IMR-90 (cell line): ENCODE measurements at regions not wholly inside any gene's neighbourhood (a gene's known extent, or its start where the extent isn't known, plus 50 kb on each side); places are given as distances from the start of the nearest gene placed in this dataset.
"Not testable (repeated sequence)": the region's sequence is repeated elsewhere in the genome, so short reads cannot be mapped to it uniquely, and the experiment has no call there.

Source experiments
- ATAC-seq: fragments of 200-7000 bp; cut with Tn5 transposase; 2 replicates; pipeline ENCODE4 v1.9.1; 2020; ENCODE audit warnings: low read depth, mild to moderate bottlenecking, moderate library complexity
- BruUV-seq: library from RNA; stranded (reverse); fragments of 400-500 nt; replicated peaks from 2 replicates; lab custom pipeline; 2021; lab: Mats Ljungman, UMichigan
- CTCF ChIA-PET: fragments of 300-600 bp; formaldehyde crosslinking; extraction: SDS; loops from one replicate; lab custom pipeline; 2021; ENCODE audit warnings: antibody characterized with exemption; lab: Yijun Ruan, JAX
- POLR2A ChIA-PET: fragments of 300-600 bp; sonication (Branson Sonifier 250); formaldehyde crosslinking; loops from one replicate; lab custom pipeline; 2022; ENCODE audit warnings: antibody characterized with exemption; ENCODE audit not compliant: unreplicated experiment; lab: Charles Lee
- DNase-seq: peaks from one replicate; pipeline ENCODE4 v3.0.0; 2013
- H2AFZ ChIP-seq: replicated peaks from 2 replicates; pipeline ENCODE3; 2013; ENCODE audit warnings: low read length, mild to moderate bottlenecking; ENCODE audit not compliant: poor library complexity
- H2AK5ac ChIP-seq: 2 replicates; pipeline ENCODE4 v1.6.1; 2013; ENCODE audit warnings: low read depth, low read length, inconsistent platforms
- H2AK9ac ChIP-seq: replicated peaks from 2 replicates; pipeline ENCODE3; 2013; ENCODE audit warnings: mild to moderate bottlenecking, low read depth, low read length, moderate library complexity; ENCODE audit not compliant: poor library complexity
- H2BK120ac ChIP-seq: 2 replicates; pipeline ENCODE4 v1.6.1; 2013; ENCODE audit warnings: low read depth, low read length, inconsistent platforms
- H2BK15ac ChIP-seq: 3 replicates; pipeline ENCODE4 v1.6.1; 2013; ENCODE audit warnings: low read depth, low read length, inconsistent platforms
- H2BK20ac ChIP-seq: 2 replicates; pipeline ENCODE4 v1.6.1; 2013; ENCODE audit warnings: low read depth, mild to moderate bottlenecking, inconsistent platforms, low read length, moderate library complexity
- H2BK5ac ChIP-seq: 2 replicates; pipeline ENCODE4 v1.6.1; 2013; ENCODE audit warnings: mild to moderate bottlenecking, low read depth, low read length, inconsistent platforms; ENCODE audit not compliant: poor library complexity, severe bottlenecking
- H3K14ac ChIP-seq: replicated peaks from 2 replicates; pipeline ENCODE4 v1.6.1; 2013; ENCODE audit warnings: low read depth, low read length, inconsistent platforms
- H3K18ac ChIP-seq: 2 replicates; pipeline ENCODE4 v1.6.1; 2013; ENCODE audit warnings: low read depth, low read length, control low read depth
- H3K23ac ChIP-seq: 2 replicates; pipeline ENCODE4 v1.6.1; 2013; ENCODE audit warnings: low read depth, low read length, inconsistent platforms
- H3K27ac ChIP-seq: 2 replicates; pipeline ENCODE4 v1.5.1; 2013; ENCODE audit warnings: mild to moderate bottlenecking, control low read depth, low read length; ENCODE audit not compliant: insufficient read depth
- H3K27me3 ChIP-seq: 2 replicates; pipeline ENCODE4 v1.6.1; 2013; ENCODE audit warnings: low read length; ENCODE audit not compliant: control insufficient read depth, insufficient read depth
- H3K36me3 ChIP-seq: 2 replicates; pipeline ENCODE4 v1.6.1; 2013; ENCODE audit warnings: low read length, mixed read lengths; ENCODE audit not compliant: control insufficient read depth, insufficient read depth
- H3K4ac ChIP-seq: 2 replicates; pipeline ENCODE4 v1.6.1; 2013; ENCODE audit warnings: low read depth, low read length, inconsistent platforms
- H3K4me1 ChIP-seq: 2 replicates; pipeline ENCODE4 v1.6.1; 2013; ENCODE audit warnings: low read length, mixed read lengths; ENCODE audit not compliant: control insufficient read depth, insufficient read depth
- H3K4me2 ChIP-seq: 2 replicates; pipeline ENCODE4 v1.6.1; 2013; ENCODE audit warnings: low read depth, mild to moderate bottlenecking, control low read depth, low read length, moderate library complexity
- H3K4me3 ChIP-seq: 2 replicates; pipeline ENCODE4 v1.5.1; 2013; ENCODE audit warnings: low read depth, mild to moderate bottlenecking, control low read depth, low read length, moderate library complexity; ENCODE audit not compliant: insufficient read depth
- H3K56ac ChIP-seq: 2 replicates; pipeline ENCODE4 v1.6.1; 2013; ENCODE audit warnings: low read length, inconsistent platforms; ENCODE audit not compliant: insufficient read depth; ENCODE audit errors: extremely low read depth
- H3K79me1 ChIP-seq, 2 experiments: 2 replicates each; pipeline ENCODE4 v1.6.1; 2013; ENCODE audit warnings: low read length in 2 of 2, inconsistent platforms in 1 of 2, low read depth in 1 of 2
- H3K9ac ChIP-seq: 2 replicates; pipeline ENCODE4 v1.6.1; 2013; ENCODE audit warnings: low read depth, low read length, control low read depth
- H3K9me1 ChIP-seq: 2 replicates; pipeline ENCODE4 v1.6.1; 2013; ENCODE audit warnings: low read length, inconsistent platforms; ENCODE audit not compliant: insufficient read depth
- H3K9me3 ChIP-seq: 2 replicates; pipeline ENCODE4 v1.6.1; 2013; ENCODE audit warnings: low read length; ENCODE audit not compliant: control insufficient read depth, insufficient read depth
- H4K20me1 ChIP-seq: 2 replicates; pipeline ENCODE4 v1.6.1; 2013; ENCODE audit warnings: low read length, inconsistent platforms; ENCODE audit not compliant: insufficient read depth
- H4K5ac ChIP-seq: 2 replicates; pipeline ENCODE4 v1.6.1; 2013; ENCODE audit warnings: mild to moderate bottlenecking, low read depth, low read length, control low read depth
- H4K8ac ChIP-seq, 2 experiments: 2 replicates each; pipeline ENCODE4 v1.6.1; 2013; ENCODE audit warnings: low read depth in 2 of 2, low read length in 2 of 2, control low read depth in 1 of 2, inconsistent platforms in 1 of 2
- H4K91ac ChIP-seq: 2 replicates; pipeline ENCODE4 v1.6.1; 2013; ENCODE audit warnings: low read depth, low read length, inconsistent platforms; ENCODE audit not compliant: insufficient read depth
- WGBS, 2 experiments: methylation state at CpG; one replicate each; pipeline versions ENCODE4 v1.1.5 to v1.1.7; 2013; ENCODE audit warnings: missing lambda C conversion rate in 2 of 2; ENCODE audit not compliant: insufficient read length in 1 of 2; ENCODE audit errors: extremely low coverage in 2 of 2; 5-methylcytosine and 5-hydroxymethylcytosine counted together
- dilution Hi-C: fragments of 300-500 bp; cut with HindIII; formaldehyde crosslinking; loops from one replicate; pipeline ENCODE4 v1.14.3; 2018; ENCODE audit warnings: low sequenced_read_pairs; ENCODE audit not compliant: unreplicated experiment
- in situ Hi-C: fragments of 300-500 bp; cut with MboI; formaldehyde crosslinking; loops from 3 replicates; pipeline ENCODE4 v1.14.3; 2019; ENCODE audit warnings: low sequenced_read_pairs, inconsistent platforms, mixed read lengths
- intact Hi-C: fragments of 100-400 bp; cut with micrococcal nuclease; formaldehyde crosslinking; loops from 2 replicates; pipeline ENCODE4 v1.10.0; 2022

DNA sequence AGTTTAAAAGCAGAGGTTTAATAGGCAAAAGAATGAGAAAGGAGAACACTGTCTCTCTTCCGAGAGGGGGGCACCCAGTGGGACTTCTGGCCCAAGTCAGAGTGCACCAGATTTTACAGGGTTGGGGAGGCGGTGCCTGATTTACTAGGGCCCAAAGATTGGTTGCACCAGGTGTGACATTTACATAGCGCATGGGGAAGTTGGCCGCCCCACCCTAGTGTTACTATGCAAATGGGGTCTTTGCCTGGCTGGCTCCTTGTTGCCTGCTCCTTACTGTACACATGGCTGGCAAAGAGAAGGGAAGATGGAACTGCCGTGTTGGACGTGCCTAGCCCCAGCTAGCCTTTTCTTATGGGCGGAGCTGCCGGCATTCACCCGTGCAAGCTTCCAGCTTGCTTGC is 118.8 kb downstream of the NPIPA8 start:
- intact Hi-C loops, H3K23ac ChIP-seq, H2BK15ac ChIP-seq, H2AFZ ChIP-seq, H3K9me3 ChIP-seq, H3K27ac ChIP-seq, H3K4me3 ChIP-seq, H2AK5ac ChIP-seq, H2BK20ac ChIP-seq, H3K4me1 ChIP-seq, CTCF ChIA-PET, H4K5ac ChIP-seq, H2AK9ac ChIP-seq, H3K18ac ChIP-seq, H2BK5ac ChIP-seq, H3K4me2 ChIP-seq, H3K9ac ChIP-seq, H3K79me1 ChIP-seq, H3K4ac ChIP-seq, H3K36me3 ChIP-seq, ATAC-seq, H3K9me1 ChIP-seq, H2BK120ac ChIP-seq, dilution Hi-C loops, H3K27me3 ChIP-seq, H3K56ac ChIP-seq, in situ Hi-C loops, H4K91ac ChIP-seq, POLR2A ChIA-PET, H4K8ac ChIP-seq, H4K20me1 ChIP-seq, DNase-seq, H3K14ac ChIP-seq, BruUV-seq: not testable (repeated sequence)
- WGBS, 2 experiments, result no CpG with 5 or more reads among the region's 9 CpGs

GRCh38 chr16:18216814-18217213 is 119.7 kb downstream of the NPIPA8 start:
- DNase-seq, H2BK20ac ChIP-seq, dilution Hi-C loops, H2AK5ac ChIP-seq, H4K91ac ChIP-seq, H2AFZ ChIP-seq, CTCF ChIA-PET, H3K27ac ChIP-seq, H3K9ac ChIP-seq, H2BK15ac ChIP-seq, H3K27me3 ChIP-seq, BruUV-seq, H2AK9ac ChIP-seq, H4K20me1 ChIP-seq, H3K9me3 ChIP-seq, H3K4me1 ChIP-seq, in situ Hi-C loops, ATAC-seq, H3K4ac ChIP-seq, H3K79me1 ChIP-seq, H3K18ac ChIP-seq, H3K23ac ChIP-seq, H4K8ac ChIP-seq, H3K56ac ChIP-seq, H3K4me3 ChIP-seq, H3K4me2 ChIP-seq, H3K14ac ChIP-seq, H3K36me3 ChIP-seq, POLR2A ChIA-PET, intact Hi-C loops, H2BK120ac ChIP-seq, H2BK5ac ChIP-seq, H3K9me1 ChIP-seq, H4K5ac ChIP-seq: not testable (repeated sequence)
- no CpG with 5 or more reads among the region's 9 CpGs for WGBS, 2 experiments
